ENCODE measurements at regions not wholly inside any gene's neighbourhood (a gene's known extent, or its start where the extent isn't known, plus 50 kb on each side); places are given as distances from the start of the nearest gene placed in this dataset.

- TF ChIP-seq CTCF (IDR thresholded peaks at IDR 0.05), result no peak
- TF ChIP-seq POLR2A (IDR thresholded peaks at IDR 0.05), result no peak
These were observed 75.6 kb upstream of the NCKAP5 start for GRCh38 chr2:133643863-133644262.
